ENCODE measurements at regions not wholly inside any gene's neighbourhood (a gene's known extent, or its start where the extent isn't known, plus 50 kb on each side); places are given as distances from the start of the nearest gene placed in this dataset.
A peak's percentile ranks its signal among the peaks of the same experiment; 100 is the strongest.
"Not testable (repeated sequence)": the region's sequence is repeated elsewhere in the genome, so short reads cannot be mapped to it uniquely, and the experiment has no call there.

DNA sequence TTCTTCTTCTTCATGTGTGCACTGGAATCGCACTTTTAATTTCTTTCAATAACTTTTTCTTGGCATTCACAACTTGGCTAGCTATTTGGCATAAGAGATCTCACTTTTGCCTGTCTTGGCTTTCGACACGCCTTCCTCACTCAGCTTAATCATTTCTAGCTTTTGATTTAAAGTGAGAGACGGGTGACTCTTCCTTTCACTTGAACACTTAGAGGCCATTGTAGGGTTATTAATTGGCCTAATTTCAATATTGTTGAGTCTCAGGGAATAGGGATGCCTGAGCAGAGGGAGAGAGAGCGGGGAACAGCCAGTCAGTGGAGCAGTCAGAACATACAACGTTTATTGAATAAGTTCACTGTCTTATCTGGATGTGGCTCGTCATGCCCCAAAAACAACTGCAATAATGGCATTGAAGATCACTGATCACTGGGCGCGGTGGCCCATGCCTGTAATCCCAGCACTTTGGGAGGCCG lies 200.3 kb downstream of the SEC14L1 start:
- TF ChIP-seq POLR2A (IDR thresholded peaks at IDR 0.05; ENCODE audit: low read depth, low read length) = no peak
- FAIRE-seq (no peak), DNase-seq (ENCODE audit: insufficient read length, low spot score) (no peak)

DNA sequence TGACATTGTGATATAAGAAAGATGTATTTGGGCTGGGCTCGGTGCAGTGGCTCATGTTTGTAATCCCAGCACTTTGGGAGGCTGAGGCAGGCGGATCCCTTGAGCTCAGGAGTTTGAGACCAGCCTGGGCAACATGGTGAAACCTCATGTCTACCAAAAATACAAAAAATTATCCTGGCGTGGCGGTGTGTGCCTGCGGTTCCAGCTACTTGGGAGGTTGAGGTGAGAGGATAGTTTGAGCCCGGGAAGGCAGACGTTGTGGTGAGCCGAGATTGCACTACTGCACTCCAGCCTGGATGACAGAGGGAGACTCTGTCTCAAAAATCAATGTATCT lies 201.9 kb downstream of the SEC14L1 start:
- DNase-seq (ENCODE audit: insufficient read length, low spot score); FAIRE-seq: not testable (repeated sequence)

DNA sequence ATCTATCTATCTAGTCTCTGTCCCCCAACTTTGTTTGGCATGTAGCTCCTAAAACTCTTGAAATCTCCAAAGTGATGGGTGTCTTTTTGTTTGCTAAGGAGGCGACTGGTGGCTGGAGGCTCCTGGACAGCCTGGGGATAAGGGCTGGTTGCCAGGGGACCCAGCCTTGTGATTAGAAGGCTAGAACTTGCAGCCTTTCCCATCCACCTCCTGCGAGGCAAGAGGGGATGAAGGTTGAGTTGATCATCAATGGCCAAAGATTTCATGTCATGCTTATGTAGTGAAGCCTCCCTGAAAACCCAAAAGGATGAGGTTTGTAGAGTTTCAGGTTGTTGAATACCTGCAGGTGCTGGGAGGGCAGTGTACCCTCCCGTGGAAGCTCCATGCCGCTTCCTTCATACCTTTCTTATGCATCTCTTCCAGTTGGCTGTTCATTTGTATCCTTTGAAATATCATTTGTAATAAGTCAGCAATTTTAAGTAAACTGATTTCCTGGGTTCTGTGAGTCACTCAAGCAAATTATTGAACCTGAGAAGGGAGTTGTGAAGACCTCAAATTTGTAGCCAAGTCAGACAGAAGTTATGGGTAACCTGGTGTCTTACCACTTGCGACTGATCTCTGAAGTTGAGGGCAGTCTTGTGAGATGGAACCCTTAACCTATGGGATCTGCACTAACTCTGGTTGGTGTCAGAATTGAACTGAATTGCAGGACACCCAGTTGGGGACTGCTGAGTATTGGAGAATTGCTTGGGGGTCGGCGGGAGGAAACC lies 202.4 kb downstream of the SEC14L1 start:
- TF ChIP-seq POLR2A (IDR thresholded peaks at IDR 0.05; ENCODE audit: low read depth, low read length) = no peak
- no peak for DNase-seq (ENCODE audit: insufficient read length, low spot score)
- no peak for FAIRE-seq

DNA sequence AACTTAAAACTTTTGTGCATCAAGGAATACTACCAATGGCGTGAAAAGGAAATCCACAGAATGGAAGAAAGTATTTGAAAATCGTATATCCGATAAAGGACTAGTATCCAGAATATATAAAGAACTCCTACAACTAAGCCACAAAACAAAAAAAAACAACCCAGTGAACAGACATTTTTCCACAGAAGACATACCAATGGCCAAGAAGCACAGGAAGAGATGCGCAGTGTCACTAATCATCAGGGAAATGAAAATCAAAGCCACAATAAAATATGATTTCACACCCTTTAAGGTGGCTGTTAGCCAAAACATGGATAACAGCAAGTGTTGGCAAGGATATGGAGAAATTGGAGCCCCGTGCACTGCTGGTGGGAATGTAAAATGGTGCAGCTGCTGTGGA lies 203.3 kb downstream of the SEC14L1 start:
- FAIRE-seq = no peak
- DNase-seq (ENCODE audit: insufficient read length, low spot score) = no peak
- no peak for TF ChIP-seq POLR2A (IDR thresholded peaks at IDR 0.05; ENCODE audit: low read depth, low read length)

DNA sequence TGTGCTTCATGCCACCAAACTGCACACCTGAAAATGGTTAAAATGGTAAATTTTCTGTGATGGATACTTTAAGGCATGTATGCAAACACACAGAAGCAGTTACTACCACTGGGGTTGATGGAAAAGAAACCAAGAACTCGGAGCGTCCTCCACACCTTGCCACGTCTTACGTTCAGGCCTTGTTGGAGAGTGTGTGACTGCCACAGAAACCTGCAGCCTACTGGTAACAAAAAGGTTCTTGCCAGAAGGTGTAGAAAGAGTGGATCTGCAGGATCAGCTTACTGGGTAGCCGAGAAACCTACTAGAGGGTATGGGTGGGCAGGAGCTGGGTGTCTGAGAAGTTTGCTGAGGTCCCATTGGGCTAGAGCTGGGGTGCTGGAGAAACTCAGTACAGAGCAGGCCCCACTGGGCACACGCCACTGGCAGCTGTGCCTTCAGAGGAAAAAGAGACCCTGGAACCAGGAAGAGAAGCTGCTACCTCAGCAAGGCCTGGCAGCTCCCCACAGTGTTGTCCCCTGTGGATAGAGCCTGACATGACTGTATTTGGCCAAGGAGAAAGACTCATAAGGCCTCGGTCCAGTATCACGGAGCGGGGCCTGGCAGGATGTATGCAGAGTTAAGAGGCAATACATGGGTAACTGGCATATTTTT lies 204.6 kb downstream of the SEC14L1 start:
- DNase-seq (ENCODE audit: insufficient read length, low spot score) (no peak), FAIRE-seq (no peak)
- TF ChIP-seq POLR2A (IDR thresholded peaks at IDR 0.05; ENCODE audit: low read depth, low read length) = no peak

DNA sequence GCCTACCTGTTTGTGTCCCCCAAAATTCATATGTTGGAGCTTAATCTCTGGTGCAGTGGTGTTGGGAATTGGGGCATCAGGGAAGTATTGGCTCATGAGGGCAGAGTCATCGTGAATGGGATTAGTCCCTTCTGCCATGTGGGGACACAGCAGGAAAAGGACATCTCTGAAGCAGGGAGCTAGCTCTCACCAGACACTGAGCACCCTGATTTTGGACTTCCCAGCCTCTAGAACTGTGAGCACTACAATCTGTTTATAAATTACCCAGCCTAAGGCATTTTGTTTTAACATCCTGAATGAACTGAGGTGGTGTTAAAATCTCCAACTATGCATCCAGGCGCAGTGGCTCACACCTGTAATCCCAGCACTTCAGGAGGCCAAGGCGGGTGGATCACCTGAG lies 206.0 kb downstream of the SEC14L1 start:
- no peak for TF ChIP-seq POLR2A (IDR thresholded peaks at IDR 0.05; ENCODE audit: low read depth, low read length)
- FAIRE-seq (no peak), DNase-seq (ENCODE audit: insufficient read length, low spot score) (no peak)

DNA sequence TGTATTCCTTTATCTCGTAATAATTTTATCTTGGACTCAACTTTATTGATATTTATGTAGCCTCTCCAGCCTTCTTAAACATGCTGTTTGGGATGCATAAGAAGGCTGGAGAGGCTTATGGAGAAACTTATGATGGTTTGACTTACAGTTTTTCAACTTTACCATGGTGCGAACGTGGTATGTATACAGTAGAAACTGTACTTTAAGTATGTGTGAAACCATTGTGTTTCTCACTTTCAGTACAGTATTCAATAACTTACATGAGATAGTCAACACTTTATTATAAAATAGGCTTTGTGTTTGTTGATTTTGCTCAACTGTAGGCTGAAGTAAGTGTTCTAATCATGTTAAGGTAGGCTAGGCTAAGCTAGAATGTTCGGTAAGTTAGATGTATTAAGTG lies 206.8 kb downstream of the SEC14L1 start:
- TF ChIP-seq POLR2A (IDR thresholded peaks at IDR 0.05; ENCODE audit: low read depth, low read length) = no peak
- DNase-seq (ENCODE audit: insufficient read length, low spot score) (no peak), FAIRE-seq (no peak)

DNA sequence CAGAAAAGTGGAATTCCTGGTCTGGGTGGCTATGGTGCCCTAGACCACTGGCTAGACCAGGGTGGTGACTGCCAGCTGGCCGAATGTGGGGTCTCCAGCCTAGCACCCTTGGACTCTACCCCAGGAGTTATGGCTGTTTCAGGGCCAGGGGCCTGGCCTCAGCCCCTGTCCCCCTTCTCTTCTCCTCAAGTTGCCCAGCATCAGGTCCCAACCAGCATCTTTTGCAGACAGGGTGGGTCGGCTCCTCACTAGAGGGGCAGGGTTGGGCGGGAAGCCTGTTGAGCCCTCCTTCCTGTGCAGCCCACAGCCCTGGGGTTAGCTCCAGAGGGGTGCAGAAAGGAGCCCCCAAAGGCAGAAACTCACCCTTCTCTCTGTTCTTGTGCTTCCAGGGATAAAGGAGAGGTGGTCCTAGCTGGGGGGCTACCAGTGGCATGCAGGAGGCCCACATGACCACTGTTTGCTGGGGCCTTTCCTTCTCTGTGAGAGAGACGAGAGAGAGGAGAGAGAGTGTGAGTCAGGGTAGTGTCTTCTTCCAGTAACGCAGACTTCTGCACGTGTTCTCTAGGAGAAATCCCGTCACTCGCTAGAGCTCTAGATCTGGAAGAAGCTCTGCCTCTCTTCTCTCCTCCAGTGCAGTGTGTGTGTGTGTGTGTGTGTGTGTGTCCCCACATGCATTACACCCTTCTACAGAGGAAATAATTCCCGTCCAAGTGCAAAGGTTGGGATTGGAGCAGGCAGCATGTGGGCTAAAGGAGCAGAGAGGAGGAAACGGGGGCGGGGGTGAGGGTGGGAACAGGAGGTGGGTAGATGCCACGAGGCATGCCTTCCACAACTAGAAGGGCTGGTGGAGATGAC lies 209.4 kb downstream of the SEC14L1 start:
- DNase-seq (ENCODE audit: insufficient read length, low spot score) = no peak
- no peak for TF ChIP-seq POLR2A (IDR thresholded peaks at IDR 0.05; ENCODE audit: low read depth, low read length)

DNA sequence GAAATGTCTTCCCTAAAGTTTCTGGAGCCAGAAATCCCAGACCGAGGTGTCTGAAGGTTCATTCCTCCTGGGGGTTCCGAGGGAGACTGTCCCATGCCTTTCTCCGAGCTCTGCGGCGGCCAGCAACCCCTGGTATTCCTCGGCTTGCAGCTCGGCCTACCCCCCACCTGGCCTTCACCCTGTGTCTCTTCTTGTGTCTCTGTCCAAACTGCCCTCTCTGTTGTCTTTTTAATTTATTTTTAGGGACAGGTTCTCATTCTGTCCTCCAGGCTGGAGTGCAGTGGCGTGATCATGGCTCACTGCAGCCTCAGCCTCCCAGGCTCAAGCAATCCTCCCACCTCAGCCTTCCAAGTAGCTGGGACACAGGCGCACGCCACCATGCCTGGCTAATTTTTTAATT lies 211.7 kb downstream of the SEC14L1 start:
- TF ChIP-seq POLR2A (IDR thresholded peaks at IDR 0.05; ENCODE audit: low read depth, low read length) = no peak
- no peak for FAIRE-seq

More for the DNA sequence above, 209.4 kb downstream of the SEC14L1 start:
- FAIRE-seq = no peak

DNA sequence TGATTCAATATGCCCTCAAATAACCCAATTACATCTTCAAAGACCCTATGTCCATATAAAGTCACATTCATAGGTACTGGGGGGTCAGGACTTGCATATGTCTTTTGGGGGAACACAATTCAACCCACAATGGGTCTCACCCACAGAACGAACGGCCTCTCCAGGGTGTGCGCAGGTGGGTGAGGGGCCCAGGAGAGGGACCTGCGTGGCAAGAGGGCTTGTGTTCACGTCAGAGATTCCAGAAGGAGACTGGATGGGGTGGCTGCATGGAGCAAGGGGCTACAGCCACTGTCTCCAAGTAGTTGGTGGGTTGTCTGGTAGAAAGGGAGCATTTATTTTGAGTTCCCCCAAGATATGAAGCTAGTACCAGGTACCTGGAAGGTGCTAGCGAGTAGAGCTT lies 212.2 kb downstream of the SEC14L1 start:
- no peak for DNase-seq (ENCODE audit: insufficient read length, low spot score)
- no peak for FAIRE-seq
- no peak for TF ChIP-seq POLR2A (IDR thresholded peaks at IDR 0.05; ENCODE audit: low read depth, low read length)

More for the DNA sequence above, 211.7 kb downstream of the SEC14L1 start:
- no peak for DNase-seq (ENCODE audit: insufficient read length, low spot score)

DNA sequence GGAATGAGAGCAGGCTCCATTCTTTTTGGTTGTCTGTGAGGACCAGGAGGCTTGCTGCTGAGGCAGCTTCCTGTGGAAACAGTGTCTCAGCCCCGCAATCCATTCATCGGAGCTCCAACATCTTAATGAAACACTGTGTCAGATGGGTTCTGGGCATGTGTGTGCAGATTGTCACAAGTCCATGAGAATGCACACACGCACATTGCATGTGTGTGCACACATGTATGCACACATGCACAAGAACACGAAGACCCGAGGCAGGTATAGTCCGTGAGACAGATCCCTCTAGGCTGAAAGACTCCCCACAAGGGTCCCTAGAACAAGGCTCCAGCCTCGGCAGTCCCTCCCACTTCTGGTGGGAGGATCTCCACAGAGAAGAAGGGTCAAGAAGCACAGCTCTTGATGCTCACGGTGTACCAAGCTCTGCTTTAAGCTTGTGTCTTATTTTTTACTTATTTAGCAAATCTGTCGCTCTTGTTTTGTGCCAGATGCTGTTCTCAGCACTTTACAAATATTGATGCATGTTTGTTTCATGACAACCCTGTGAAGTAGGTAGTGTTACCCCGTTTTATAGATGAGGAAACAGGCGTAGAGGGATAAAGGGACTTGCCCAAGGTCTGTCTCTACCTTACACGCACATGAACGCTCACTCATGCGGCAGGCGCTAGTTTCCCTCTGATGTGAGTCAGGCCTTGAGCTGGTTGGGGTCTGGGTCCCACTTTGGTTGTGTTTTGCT lies 213.1 kb downstream of the SEC14L1 start:
- DNase-seq (ENCODE audit: insufficient read length, low spot score) (no peak), FAIRE-seq (no peak)
- TF ChIP-seq POLR2A (IDR thresholded peaks at IDR 0.05; ENCODE audit: low read depth, low read length) = no peak

DNA sequence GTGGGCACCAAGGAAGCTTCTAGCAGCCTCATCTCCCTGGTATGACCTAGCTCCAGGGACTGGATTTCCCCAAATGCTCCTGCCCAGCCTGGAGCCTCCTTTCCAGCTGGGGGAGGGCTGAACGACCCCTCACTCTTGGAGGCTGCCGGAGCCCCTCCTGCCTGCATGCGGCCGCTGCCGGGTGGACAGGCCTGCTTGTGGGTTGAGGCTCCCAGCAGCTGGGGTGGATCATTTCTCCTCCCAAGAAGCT lies 213.6 kb downstream of the SEC14L1 start:
- FAIRE-seq = no peak
- TF ChIP-seq POLR2A (IDR thresholded peaks at IDR 0.05; ENCODE audit: low read depth, low read length) = no peak
- DNase-seq (ENCODE audit: insufficient read length, low spot score) = no peak

DNA sequence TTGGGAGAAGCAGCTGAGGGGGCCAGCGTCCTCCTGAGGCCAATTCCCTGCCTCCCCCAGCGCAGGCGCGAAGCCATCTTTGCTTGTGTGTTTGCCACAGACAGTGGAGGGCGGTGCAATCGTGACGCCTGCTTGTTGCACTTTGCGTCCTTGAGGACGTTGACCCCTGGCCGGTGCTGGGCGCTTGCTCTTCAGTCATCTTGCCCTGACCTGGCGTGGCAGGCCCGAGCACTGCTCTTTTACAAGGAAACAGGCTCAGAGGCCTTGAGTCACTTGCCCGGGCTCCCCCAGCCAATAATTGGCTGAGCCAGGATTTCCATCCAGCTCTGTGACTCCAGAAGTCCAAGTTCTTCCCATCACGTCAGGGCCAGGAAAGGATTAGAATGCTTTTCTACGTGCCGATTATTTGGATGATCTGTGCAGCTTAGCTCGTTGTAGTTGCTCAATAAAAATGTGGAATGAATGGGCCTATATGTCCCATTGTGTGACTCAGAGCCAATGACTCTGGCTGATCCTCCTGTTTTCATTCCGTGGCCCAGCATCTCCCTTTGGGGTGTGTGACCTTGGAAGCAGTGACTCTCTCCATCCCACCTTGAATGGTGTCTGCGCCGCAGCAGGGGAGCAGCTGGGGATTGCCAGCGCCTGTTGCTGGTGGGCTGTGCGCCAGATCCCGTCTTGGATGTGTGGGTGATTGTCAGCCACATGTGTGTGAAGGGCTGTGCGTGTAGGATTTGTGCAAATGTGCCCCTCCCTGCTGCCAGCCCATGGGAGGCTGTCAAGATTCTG lies 214.1 kb downstream of the SEC14L1 start:
- FAIRE-seq (no peak), DNase-seq (ENCODE audit: insufficient read length, low spot score) (peak; percentile 88)

More for the DNA sequence above, 214.1 kb downstream of the SEC14L1 start:
- TF ChIP-seq POLR2A (IDR thresholded peaks at IDR 0.05; ENCODE audit: low read depth, low read length) = no peak
